Esophagus squamous epithelium (tissue), 5 donors: ENCODE measurements at regions not wholly inside any gene's neighbourhood (a gene's known extent, or its start where the extent isn't known, plus 50 kb on each side); places are given as distances from the start of the nearest gene placed in this dataset.

ENCODE experiments used
- DNase-seq: peaks from one replicate; lab custom pipeline; 2025; lab: John Stamatoyannopoulos, UW
- H3K27ac ChIP-seq, 4 donors: fragments of 200-600 bp; sonication (generic); one replicate each; pipeline ENCODE4 v1.5.1; 2016 to 2019; ENCODE audit warnings: mild to moderate bottlenecking in 1 of 4
- H3K27me3 ChIP-seq, 4 donors: fragments of 200-600 bp; sonication (generic); 1 replicate in 3 of 4; 2 replicates in 1 of 4; pipeline versions ENCODE4 v1.5.1 to v1.6.0; 2017 to 2021; ENCODE audit warnings: antibody characterized with exemption in 1 of 4
- H3K36me3 ChIP-seq, 3 donors: fragments of 200-600 bp; sonication (generic); one replicate each; pipeline ENCODE4 v1.5.1; 2016 to 2019
- H3K4me1 ChIP-seq, 3 donors: fragments of 200-600 bp; sonication (generic); one replicate each; pipeline ENCODE4 v1.5.1; 2017 to 2019
- H3K4me3 ChIP-seq, 4 donors: fragments of 200-600 bp; sonication (generic); 1 replicate in 3 of 4; 2 replicates in 1 of 4; pipeline ENCODE4 v1.5.1; 2016 to 2019; ENCODE audit warnings: mild to moderate bottlenecking in 2 of 4, moderate library complexity in 1 of 4
- H3K9me3 ChIP-seq, 3 donors: fragments of 200-600 bp; sonication (generic); one replicate each; pipeline ENCODE4 v1.5.1; 2016 to 2019
- CTCF ChIP-seq, 6 experiments: fragments of 450-650 bp in 4 of 6; fragments of 200-600 bp in 2 of 6; sonication (generic) in 2 of 6; IDR thresholded peaks; one replicate each; pipeline ENCODE4 v1.5.1; 2016 to 2019; ENCODE audit warnings: antibody characterized with exemption in 6 of 6, mild to moderate bottlenecking in 4 of 6, moderate library complexity in 4 of 6
- POLR2A ChIP-seq, 4 donors: fragments of 450-650 bp; IDR thresholded peaks; one replicate each; pipeline ENCODE4 v1.6.1; 2017; ENCODE audit warnings: antibody characterized with exemption in 4 of 4, mild to moderate bottlenecking in 4 of 4, moderate library complexity in 3 of 4
- WGBS, 2 donors: methylation state at CpG; one replicate each; pipeline ENCODE4 v1.1.5; 2018; 5-methylcytosine and 5-hydroxymethylcytosine counted together
- intact Hi-C: fragments of 100-400 bp; cut with DNase I; formaldehyde crosslinking; loops from one replicate; pipeline ENCODE4 v1.15.0; 2022
- donor health status: DM: yes; HTN: yes; CAD: no.

GRCh38 chr6:137754866-137755265 lies 112.2 kb upstream of the TNFAIP3 start:
- Histone ChIP-seq H3K4me3 (no peak overlapping the region), H3K4me1 (no peaks in the 10 kb centered on the region), H3K9me3 (no peaks in the 10 kb centered on the region), H3K27ac (no peak overlapping the region), H3K27me3 (no peaks in the 10 kb centered on the region), H3K36me3 (no peaks in the 10 kb centered on the region)
- TF ChIP-seq POLR2A (IDR thresholded peaks at IDR 0.05) (no peak), CTCF (IDR thresholded peaks at IDR 0.05) (no peak)
- DNase-seq: no peak
- intact Hi-C loops: no loop called here

GRCh38 chr6:137755284-137755683 lies 111.8 kb upstream of the TNFAIP3 start:
- TF ChIP-seq POLR2A (IDR thresholded peaks at IDR 0.05) (no peak), CTCF (IDR thresholded peaks at IDR 0.05) (no peak)
- H3K4me3 ChIP-seq: no peak overlapping the region
- no peak overlapping the region for H3K27ac ChIP-seq
- 74 to 78% methylated on average over 2 of the region's 2 CpGs for WGBS, 2 donors
- DNase-seq: no peak
- H3K36me3 ChIP-seq: no peaks in the 10 kb centered on the region
- no peaks in the 10 kb centered on the region for H3K27me3 ChIP-seq
- no peaks in the 10 kb centered on the region for H3K9me3 ChIP-seq
- intact Hi-C loops: no loop called here
- no peaks in the 10 kb centered on the region for H3K4me1 ChIP-seq

- Histone ChIP-seq H3K9me3 (no peaks in the 10 kb centered on the region), H3K4me1 (no peaks in the 10 kb centered on the region), H3K27ac (no peak overlapping the region), H3K27me3 (no peaks in the 10 kb centered on the region), H3K36me3 (no peaks in the 10 kb centered on the region), H3K4me3 (no peak overlapping the region)
- TF ChIP-seq CTCF (IDR thresholded peaks at IDR 0.05) (no peak), POLR2A (IDR thresholded peaks at IDR 0.05) (no peak)
- WGBS, 2 donors: 92 to 96% methylated on average over 2 to 3 of the region's 3 CpGs
- no peak for DNase-seq
- intact Hi-C loops: no loop called here
These were observed 110.3 kb upstream of the TNFAIP3 start for GRCh38 chr6:137756788-137757187.

GRCh38 chr6:137758661-137759060 lies 108.4 kb upstream of the TNFAIP3 start:
- Histone ChIP-seq H3K36me3 (no peaks in the 10 kb centered on the region), H3K9me3 (no peaks in the 10 kb centered on the region), H3K4me3 (no peak overlapping the region), H3K4me1 (peaks cover 0 to 2% (median 0%) of the 10 kb centered on the region in 3 donors), H3K27me3 (no peaks in the 10 kb centered on the region), H3K27ac (no peak overlapping the region)
- 80 to 91% methylated on average over 1 of the region's 1 CpG for WGBS, 2 donors
- intact Hi-C loops: no loop called here
- TF ChIP-seq POLR2A (IDR thresholded peaks at IDR 0.05) (no peak), CTCF (IDR thresholded peaks at IDR 0.05) (no peak)
- DNase-seq: no peak

- H3K27ac ChIP-seq: no peak overlapping the region
- no peaks in the 10 kb centered on the region for H3K27me3 ChIP-seq
- no peaks in the 10 kb centered on the region for H3K36me3 ChIP-seq
- no peak overlapping the region for H3K4me3 ChIP-seq
- DNase-seq: no peak
- peaks cover 0 to 9% (median 0%) of the 10 kb centered on the region in 3 donors for H3K4me1 ChIP-seq
- TF ChIP-seq POLR2A (IDR thresholded peaks at IDR 0.05): no peak
- TF ChIP-seq CTCF (IDR thresholded peaks at IDR 0.05): no peak
- intact Hi-C loops: no loop called here
- H3K9me3 ChIP-seq: no peaks in the 10 kb centered on the region
- WGBS, 2 donors: 75 to 91% methylated on average over 1 of the region's 1 CpG
These were observed 107.4 kb upstream of the TNFAIP3 start for GRCh38 chr6:137759624-137760023.
